Inflammatory macrophage (primary cell): ENCODE measurements at regions not wholly inside any gene's neighbourhood (a gene's known extent, or its start where the extent isn't known, plus 50 kb on each side); places are given as distances from the start of the nearest gene placed in this dataset.
"Not testable (repeated sequence)": the region's sequence is repeated elsewhere in the genome, so short reads cannot be mapped to it uniquely, and the experiment has no call there.

ENCODE experiments used
- DNase-seq, 2 donors: peaks; one replicate each; pipeline ENCODE4 v3.0.0-alpha.2; 2020 to 2022

DNA sequence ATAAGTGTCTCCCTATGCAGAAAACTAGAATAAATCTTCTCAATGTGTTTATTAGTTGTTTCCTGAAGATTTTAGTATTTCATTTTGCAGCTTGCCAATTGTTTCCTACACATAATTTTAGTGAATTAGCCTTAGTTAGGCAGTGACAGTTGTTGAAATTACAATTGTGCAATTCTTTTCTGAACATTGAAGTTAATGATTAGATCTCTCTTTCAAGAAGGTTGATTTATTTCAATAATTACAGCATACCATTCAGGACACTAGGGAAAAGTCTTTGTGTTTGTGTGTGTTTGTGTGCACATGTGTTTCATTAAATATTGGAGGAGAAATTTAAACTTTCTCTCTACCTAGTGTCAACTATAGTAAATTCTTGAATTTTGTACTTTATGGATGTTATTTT is 199.6 kb upstream of the MPDZ start:
- no peak for DNase-seq

GRCh38 chr9:13478639-13479038 is 199.1 kb upstream of the MPDZ start:
- no peak for DNase-seq

DNA sequence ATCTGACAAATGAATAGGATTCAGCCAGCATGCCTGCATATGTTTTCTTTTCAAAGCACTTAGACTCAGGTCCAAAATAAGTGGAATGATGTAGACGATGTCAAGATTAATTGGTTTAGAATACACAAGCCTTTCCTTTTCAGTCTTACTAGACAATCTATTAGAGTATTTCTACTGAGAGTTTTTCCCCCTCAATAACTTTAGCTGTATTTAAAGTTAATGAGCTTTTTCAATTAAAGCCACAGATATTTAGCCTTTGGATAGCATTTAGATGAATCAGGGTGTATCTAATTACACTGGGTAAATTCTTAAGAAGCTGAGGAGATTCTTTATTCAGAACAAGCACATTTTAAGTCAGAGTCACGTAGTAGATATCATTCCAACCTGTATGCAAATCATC is 198.7 kb upstream of the MPDZ start:
- DNase-seq, result no peak

DNA sequence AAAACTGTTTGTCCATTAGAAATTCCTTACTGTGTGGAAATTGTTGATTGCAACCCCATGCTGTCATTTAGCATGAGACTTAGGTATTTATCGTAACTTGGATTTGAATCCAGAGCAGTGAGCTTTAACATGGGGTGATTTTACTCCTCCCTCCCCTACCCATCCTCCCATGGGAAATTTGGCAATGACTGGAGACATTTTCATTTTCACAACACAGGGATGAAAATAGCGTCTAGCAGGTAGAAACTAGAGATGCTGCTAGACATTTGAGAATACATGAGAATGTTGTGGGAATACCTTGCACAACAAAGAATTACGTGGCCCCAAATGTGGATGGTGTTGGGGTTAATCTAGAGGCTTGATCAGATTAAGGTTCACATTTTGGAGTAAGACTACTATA is 191.3 kb upstream of the MPDZ start:
- no peak for DNase-seq

DNA sequence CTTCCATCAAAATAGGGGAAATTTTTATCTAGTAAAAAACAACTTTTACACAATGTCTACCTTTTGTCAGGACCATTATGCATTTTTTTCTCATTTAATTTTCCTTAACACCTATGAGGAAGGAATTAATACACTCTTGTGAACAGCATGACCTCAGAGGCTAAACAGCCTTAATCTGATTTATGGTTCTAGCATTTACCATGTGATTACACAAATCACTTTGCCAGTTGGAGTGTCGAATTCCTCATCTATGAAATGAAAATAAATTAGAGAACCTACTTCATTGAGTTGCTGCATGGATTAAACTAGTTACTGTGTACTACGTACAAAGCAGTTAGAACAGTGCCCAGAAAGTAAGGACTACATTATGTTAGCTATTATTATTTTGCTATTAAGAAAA is 187.7 kb upstream of the MPDZ start:
- no peak for DNase-seq

DNA sequence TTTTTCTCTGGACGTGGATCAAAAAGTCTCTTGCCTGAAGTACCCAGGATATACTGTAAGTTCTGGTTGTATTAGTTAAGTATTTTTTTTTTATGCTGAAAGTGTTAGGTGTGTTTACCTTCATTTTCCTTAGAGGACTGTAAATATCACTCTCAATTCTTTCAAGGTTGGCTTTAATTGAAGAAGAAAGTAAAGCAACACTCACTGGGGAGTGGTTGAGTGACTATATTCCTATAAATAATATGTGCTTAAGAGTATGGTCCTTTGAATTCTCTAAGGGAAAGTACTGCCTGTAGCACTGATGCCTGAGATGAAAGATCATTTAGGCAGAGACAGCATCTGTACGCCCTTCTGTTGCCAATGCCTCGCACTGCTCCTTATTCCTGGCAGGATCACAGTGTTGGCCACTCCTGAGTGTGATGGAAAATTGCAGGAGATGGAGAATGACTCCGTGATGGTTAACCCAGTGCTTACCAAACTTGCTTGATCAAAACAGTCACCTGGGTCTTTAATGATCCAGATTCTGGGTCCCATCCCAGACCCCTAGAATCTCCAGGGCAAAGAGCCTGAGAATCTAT is 182.0 kb upstream of the MPDZ start:
- DNase-seq, result no peak

- no peak for DNase-seq
Observed at GRCh38 chr9:13459071-13459470, 179.6 kb upstream of the MPDZ start.

- DNase-seq, result no peak
Observed at GRCh38 chr9:13457795-13458194, 178.3 kb upstream of the MPDZ start.

- DNase-seq, result no peak
Observed at GRCh38 chr9:13450723-13451122, 171.2 kb upstream of the MPDZ start.

DNA sequence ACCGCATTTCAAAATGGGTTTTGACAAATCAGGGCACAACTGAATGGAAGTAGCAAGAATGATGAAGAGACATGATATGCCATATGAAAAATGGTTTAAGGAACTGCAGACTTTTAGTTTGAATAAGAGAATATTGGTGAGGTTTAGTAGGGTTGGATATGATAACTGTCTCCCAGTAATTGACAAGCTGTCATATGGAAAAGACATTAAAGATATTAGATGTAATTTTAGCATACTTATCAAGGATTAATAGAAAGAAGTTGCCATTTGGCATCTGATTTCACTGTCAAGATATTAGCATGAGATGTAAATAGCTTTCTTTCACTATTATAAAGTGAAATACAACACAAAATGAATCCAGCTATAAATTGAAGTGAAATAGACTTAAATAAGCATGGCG is 169.0 kb upstream of the MPDZ start:
- DNase-seq, result no peak

DNA sequence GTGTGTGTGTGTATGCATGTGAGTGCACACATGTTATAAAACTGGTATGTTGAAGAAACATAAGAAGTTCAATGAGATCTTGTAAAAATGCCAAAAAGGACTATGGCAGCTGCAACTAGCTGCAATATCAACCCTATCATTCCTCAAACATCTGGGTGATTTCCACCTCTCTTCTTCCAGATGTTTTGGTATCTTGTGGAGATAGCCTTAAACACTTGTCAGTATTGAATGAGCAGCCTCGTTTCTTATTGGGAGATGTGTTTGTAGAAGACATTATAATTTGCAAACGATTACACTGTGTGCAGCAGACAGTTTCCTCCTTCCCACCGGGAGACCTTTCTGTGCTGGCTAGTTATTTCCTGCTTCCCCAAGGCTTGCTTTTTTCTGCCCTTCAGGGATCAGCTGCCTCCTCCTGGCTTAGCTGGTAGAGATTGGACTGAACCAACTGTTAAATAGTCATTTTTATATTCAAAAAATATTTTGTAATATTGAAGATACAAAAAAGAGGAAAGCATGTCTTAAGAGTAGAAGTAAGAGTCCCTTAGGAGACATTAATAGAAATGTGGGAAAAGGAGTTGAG is 168.4 kb upstream of the MPDZ start:
- no peak for DNase-seq

GRCh38 chr9:13446938-13447842 is 167.7 kb upstream of the MPDZ start:
- DNase-seq, result no peak

DNA sequence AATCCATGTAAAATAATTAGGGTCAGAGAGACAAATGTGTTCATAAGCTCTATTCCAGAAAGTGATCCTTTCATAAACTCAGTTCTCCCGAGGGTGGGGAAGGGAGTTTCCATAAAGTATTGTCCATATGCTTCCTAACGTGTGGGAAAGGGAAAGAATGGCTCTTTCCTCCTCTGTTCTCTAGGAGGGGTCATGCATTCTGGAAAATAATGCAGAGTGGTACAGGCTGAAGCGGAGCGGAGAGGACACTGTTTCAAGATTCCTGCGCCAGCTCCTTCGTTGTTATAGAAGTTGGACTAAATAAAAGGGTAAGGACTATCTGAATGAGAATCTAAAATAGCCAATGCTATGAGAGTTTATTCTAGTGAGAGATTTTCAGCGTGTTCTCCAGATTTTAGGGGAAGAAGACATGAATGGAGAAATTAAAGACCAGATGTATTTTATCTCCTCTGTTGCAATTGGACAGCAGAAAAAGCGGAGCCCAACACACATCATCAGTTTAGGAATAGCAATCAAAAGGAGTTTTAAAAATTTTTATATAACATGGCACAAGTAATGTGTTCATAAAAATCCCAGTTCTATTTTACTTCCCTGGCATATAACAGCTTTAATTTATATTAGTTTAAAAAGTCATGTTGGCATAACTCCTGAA is 166.9 kb upstream of the MPDZ start:
- no peak for DNase-seq

DNA sequence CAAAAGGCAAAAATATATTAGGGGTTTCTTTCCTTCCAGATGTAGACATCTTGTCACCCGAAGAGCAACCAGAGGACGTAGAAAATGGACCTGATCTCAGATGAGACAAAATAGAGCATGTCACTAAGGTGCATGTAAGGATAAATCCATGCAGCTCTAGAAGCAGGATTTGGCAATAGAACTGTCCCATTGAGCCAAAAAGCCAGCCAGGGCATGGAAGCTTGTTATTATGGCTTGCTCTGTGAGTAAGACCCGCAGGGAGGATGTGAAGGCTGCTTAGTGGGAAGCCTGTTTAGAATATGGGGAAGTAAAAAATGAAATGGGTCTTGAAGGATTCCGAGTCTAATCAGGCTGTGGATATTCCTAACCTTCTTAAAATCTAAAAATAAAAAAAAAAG is 165.6 kb upstream of the MPDZ start:
- DNase-seq, result no peak

DNA sequence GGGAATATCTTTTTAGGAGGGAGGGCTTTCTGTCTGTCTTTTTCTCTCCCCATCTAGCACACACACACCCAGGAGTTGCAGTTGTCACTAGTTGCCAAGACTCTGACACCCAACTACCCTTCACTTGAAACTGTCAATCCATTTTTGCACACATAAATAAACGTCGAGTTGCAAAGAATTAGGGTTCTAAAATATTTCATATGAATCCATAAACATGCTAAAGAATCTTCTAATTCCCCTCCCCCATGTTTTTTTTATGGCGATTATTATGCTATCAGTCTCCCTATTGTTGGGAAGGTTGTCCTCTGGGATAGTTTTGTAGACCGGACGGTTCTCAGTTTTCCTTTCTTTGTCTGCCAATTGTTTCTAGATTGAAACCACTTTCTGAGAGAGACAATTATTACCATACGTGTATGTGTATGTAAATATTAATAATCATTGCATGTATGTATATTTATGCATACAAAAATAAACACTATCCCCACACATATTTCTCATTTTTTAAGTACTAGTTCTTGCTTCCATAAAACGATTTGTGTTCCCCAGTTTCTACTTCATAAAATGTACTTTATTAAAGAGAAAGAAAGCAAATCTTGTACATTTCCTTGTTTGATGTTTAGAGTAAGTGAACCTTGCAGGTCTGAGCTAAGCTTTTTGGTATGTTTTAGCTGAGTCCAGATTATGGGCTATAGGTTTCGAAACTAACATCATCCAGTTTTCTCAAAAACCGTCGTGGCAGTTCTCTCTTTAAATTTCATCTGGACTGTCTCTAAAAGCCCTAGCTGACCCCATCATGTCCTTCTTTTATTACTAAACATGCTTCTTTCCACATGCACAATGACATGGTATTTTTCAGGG is 165.0 kb upstream of the MPDZ start:
- DNase-seq, result no peak

DNA sequence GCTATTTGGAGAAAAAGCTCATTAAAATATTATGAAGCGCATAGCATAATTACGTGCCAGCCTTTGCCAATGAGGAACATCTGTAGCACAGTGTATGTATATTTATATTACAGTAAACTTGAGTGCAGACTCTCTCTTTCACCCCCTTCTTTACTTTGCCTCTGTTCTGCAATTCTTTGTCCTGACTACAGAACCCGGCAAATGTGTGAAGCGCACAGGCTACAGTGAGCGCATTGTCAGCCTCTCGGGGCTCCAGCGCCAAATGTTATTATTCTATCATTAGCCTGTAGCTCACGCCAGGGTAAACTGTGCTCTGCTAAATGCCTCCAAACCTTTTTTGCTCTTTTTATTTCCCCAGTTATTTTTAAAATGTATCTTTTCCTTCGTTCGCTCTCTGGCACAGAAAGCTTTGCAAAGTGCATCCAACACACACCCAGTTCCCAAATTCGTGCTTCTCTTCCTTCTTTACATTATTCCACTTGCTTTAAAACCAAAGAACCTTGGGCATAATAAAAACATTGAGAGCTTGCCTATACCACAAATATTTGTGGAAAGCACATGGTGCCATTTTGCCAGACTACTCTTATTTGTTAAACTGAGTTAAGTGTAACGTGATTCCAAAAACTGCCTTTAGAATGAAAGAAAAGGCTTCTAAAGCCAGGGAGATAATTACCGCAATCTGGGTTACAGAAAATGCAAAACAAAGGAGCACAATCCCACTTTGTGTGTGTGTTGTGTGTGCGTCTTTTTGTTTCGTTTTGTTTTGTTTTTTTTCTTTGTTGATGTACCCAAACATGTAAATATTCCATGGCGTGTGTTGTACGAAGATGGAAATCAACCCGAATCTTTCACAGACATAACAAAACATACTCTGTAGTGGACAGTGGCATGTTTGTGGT is 164.1 kb upstream of the MPDZ start:
- no peak for DNase-seq

DNA sequence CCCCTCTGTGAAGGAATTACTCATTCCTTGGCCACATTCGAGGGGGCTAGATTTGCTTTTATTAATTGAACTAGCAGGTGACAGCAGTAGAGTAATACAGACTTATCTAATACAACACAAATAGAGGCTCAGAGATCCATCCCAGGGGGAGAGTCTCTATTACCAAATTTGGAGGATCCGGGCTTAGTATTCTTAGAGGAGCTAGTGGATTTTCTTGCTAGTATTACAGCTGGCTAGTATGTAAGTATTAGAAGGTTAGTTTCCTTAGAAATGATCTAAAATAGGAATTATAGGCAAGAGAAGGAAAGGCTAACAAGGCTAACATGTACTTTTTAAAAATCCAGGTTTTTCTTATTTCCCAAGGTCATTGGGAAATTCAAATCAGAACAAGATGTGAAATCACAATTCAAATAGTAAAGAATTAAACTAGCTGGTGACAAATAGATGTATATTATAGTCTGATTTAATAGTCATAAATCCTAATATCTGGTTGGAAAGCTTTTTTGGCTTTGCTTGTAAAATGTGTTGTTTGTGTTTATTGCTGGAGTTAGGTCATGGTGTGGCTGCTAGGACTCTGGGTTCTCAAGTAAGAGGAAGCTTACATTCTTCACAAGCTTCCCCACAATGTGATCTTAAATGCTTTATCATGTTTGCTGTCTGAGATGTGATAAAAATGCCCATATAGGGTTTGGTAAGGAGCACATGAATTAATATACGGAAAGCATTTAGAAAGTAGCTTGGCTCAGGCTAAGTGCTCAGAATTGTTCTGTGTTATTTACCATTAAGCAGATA is 160.4 kb upstream of the MPDZ start:
- no peak for DNase-seq

DNA sequence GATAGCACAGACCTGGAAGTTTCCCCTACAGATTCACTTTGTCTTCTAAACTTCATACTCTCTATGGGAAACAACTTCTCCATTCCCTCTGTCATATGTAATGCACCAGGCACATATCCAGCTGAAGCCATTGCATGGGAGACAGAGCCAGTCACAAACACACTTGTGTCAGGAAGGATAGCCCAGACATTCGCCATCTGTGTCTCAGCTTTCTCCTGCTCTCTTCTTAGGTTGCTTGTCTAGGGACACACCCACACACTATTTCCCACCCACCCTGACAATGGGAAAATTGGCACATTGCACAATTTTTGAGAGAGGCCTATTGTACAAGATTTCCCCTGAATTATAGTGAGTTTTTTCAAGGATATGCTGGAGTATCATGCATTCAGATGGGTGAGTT is 158.4 kb upstream of the MPDZ start:
- no peak for DNase-seq

GRCh38 chr9:13436591-13436990 is 157.1 kb upstream of the MPDZ start:
- DNase-seq, result no peak

DNA sequence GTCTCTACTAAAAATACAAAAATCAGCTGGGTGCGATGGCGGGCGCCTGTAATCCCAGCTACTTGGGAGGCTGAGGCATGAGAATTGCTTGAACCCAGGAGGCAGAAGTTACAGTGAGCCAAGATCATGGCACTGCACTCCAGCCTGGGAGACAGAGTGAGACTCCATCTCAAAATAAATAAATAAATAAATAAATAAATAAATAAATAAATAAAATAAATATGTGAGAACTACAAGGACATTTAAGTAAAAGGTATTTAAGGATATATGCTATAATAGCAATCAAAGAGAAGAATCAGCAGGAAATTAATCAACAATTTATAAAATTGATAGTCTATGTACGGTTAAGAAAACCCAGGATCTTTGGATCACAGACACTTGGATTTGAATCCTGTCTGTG is 154.0 kb upstream of the MPDZ start:
- not testable (repeated sequence) for DNase-seq

- DNase-seq, result peak; percentile 38 to 56
Observed at GRCh38 chr9:13432904-13433303, 153.4 kb upstream of the MPDZ start.
